HEK293T (cell line): ENCODE measurements at regions not wholly inside any gene's neighbourhood (a gene's known extent, or its start where the extent isn't known, plus 50 kb on each side); places are given as distances from the start of the nearest gene placed in this dataset.
"Not testable (repeated sequence)": the region's sequence is repeated elsewhere in the genome, so short reads cannot be mapped to it uniquely, and the experiment has no call there.

Experiments used
- CTCF ChIA-PET: fragments of 350-600 bp; formaldehyde crosslinking; extraction: SDS; loops from one replicate; lab custom pipeline; 2021; ENCODE audit warnings: antibody characterized with exemption, inconsistent platforms; lab: Yijun Ruan, JAX
- POLR2A ChIA-PET: fragments of 350-600 bp; formaldehyde crosslinking; extraction: SDS; loops from one replicate; lab custom pipeline; 2020; ENCODE audit warnings: antibody characterized with exemption, inconsistent platforms; lab: Yijun Ruan, JAX
- DNase-seq: peaks from one replicate; pipeline ENCODE4 v3.0.0; 2012; ENCODE audit warnings: mixed read lengths; ENCODE audit errors: extremely low spot score
- ARNT ChIP-seq: fragments of 450-650 bp; IDR thresholded peaks from 2 replicates; pipeline ENCODE4 v1.6.1; 2017; ENCODE audit warnings: mild to moderate bottlenecking
- BHLHE40 ChIP-seq: fragments of 450-650 bp; IDR thresholded peaks from 2 replicates; pipeline ENCODE4 v1.6.1; 2016; ENCODE audit warnings: mild to moderate bottlenecking, moderate library complexity, borderline replicate concordance
- CTBP1 ChIP-seq: fragments of 450-650 bp; IDR thresholded peaks from 2 replicates; pipeline ENCODE4 v1.6.1; 2016; ENCODE audit warnings: borderline replicate concordance
- ELF4 ChIP-seq: fragments of 450-650 bp; IDR thresholded peaks from 2 replicates; pipeline ENCODE4 v1.6.1; 2017; ENCODE audit warnings: antibody characterized with exemption
- FOXA1 ChIP-seq: fragments of 450-650 bp; IDR thresholded peaks from 2 replicates; pipeline ENCODE4 v1.6.1; 2016; ENCODE audit warnings: mild to moderate bottlenecking
- FOXK2 ChIP-seq: fragments of 450-650 bp; IDR thresholded peaks from 2 replicates; pipeline ENCODE4 v1.6.1; 2016; ENCODE audit warnings: mild to moderate bottlenecking
- FOXM1 ChIP-seq: fragments of 450-650 bp; IDR thresholded peaks from 2 replicates; pipeline ENCODE4 v1.6.1; 2017; ENCODE audit warnings: mild to moderate bottlenecking, borderline replicate concordance
- HDGF ChIP-seq: fragments of 450-650 bp; IDR thresholded peaks from 2 replicates; pipeline ENCODE4 v1.6.1; 2017; ENCODE audit warnings: antibody characterized with exemption, borderline replicate concordance
- L3MBTL2 ChIP-seq: fragments of 450-650 bp; conservative IDR thresholded peaks from 2 replicates; pipeline ENCODE4 v1.6.1; 2016; ENCODE audit warnings: mild to moderate bottlenecking
- LEF1 ChIP-seq: fragments of 450-650 bp; IDR thresholded peaks from 2 replicates; pipeline ENCODE4 v1.6.1; 2017; ENCODE audit warnings: mild to moderate bottlenecking, borderline replicate concordance
- NFRKB ChIP-seq: fragments of 450-650 bp; IDR thresholded peaks from 2 replicates; pipeline ENCODE4 v1.6.1; 2016; ENCODE audit warnings: mild to moderate bottlenecking, moderate library complexity
- SP1 ChIP-seq: fragments of 450-650 bp; IDR thresholded peaks from 2 replicates; pipeline ENCODE4 v1.6.1; 2017
- SUZ12 ChIP-seq: fragments of 450-650 bp; IDR thresholded peaks from 2 replicates; pipeline ENCODE4 v1.6.1; 2016; ENCODE audit warnings: mild to moderate bottlenecking
- TARDBP ChIP-seq: fragments of 450-650 bp; IDR thresholded peaks from 2 replicates; pipeline ENCODE4 v1.6.1; 2016
- ZNF384 ChIP-seq: fragments of 450-650 bp; IDR thresholded peaks from 2 replicates; pipeline ENCODE4 v1.6.1; 2016
- TF ChIP-seq, protein P1 (sequence below): fragments of 450-650 bp; IDR thresholded peaks from 2 replicates; pipeline ENCODE4 v1.6.1; 2016

DNA sequence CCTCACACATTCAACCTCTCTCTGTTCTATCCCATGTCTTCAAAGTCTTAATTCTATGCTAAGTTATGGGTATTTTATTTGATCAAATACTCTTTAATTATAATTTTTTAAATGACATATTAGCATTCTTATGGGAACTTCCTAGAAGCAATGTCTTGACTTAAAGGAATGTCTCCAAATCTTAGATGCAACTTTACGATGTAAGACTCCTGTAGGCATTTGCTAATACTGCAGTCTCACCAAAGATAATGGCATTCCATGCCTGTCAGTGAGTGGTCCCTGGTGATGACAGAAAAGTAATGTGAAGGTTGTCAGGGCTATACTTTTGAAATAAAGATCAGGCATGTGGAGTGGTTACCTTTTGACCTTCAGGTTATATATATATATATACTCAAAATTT, 1654.2 kb upstream of the WWC1 start:
- CTCF ChIA-PET = no interaction called here
- POLR2A ChIA-PET = no interaction called here
- no peak for TF ChIP-seq SP1
- TF ChIP-seq ZNF384 = no peak
- no peak for TF ChIP-seq ARNT
- no peak for DNase-seq

DNA sequence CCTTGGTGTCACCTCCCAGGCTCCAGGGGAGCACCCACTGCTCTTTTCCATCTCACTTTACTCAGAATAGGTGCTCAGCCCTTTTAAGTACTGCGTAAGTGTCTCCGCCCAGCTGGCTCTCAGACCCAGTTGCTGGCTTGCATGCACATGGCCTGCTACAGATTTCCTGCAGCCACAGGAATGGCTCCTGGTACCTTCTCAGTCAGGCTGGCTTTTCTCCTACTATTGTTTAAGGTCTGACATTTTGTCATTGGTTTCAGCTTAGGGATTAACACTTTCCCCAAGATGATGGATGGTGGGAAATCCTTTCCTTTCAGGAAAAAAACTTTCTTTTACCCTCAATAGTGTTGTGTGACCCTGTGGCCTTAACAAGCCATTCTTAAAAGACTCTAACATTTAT, 1652.3 kb upstream of the WWC1 start:
- POLR2A ChIA-PET = no interaction called here
- CTCF ChIA-PET = no interaction called here
- TF ChIP-seq ARNT (no peak), TARDBP (no peak), FOXA1 (no peak), NFRKB (no peak), CTBP1 (no peak), ELF4 (no peak)
- DNase-seq = no peak

DNA sequence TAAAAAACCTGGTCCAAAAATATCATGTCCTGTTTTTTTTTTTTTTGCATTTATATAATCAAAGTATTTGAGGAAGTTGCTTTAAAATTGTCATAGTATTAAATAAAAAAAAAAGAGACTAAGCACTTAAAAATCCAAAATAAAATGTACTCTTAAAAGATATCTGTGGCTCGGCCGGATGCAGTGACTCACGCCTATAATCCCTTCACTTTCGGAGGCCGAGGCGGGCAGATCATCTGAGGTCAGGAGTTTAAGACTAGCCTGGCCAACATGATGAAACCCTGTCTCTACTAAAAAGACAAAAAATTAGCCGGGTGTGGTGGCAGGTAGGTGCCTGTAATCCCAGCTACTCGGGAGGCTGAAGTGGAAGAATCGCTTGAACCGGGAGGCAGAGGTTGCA, 1651.3 kb upstream of the WWC1 start:
- DNase-seq, CTCF ChIA-PET, POLR2A ChIA-PET: not testable (repeated sequence)

DNA sequence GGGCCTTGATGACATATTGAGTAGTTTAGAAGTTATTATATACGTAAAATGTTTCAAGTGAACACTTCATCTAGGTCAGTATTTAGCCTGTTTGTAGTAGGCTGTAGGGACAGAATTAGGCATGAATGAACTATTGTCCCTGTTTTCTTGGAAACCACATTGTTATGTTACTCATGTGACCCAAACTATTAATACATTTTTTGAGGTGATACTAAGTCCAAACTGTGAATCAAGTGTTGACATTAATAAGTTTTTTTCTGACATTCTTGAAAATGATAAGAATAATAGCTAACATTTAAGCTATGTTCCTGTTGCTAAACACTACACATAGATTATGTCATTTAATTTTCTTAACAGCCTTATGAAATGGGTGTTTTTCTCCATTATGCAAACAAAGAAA, 1642.7 kb upstream of the WWC1 start:
- TF ChIP-seq BHLHE40 (no peak), CTBP1 (no peak), FOXK2 (no peak), HDGF (no peak), LEF1 (no peak)
- ChIA-PET CTCF (interaction anchor here (0.6 kb wide), 1 partner anchor 1019 kb away, joined by 4 read pairs; no protein-coding TSS in a partner anchor), POLR2A (no interaction called here)
- DNase-seq = no peak

DNA sequence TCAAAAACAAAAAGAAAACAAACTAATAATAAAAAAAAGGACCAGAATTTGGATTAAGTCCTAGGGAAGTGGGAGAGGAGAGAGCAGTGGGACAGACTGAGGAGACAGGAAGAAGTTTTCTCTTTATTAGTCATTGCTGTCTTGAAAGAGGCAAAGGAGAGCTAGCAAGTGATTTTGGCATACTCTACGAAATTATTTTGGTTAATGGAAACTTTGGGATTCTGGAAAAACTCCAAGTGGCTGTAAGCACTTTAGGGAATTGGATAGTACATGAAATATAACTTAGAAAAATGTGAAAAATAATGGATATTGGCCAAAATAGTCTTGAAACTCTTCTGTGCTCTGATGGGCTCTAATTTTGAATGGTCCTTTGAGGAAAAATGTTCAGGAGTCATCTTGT, 1641.8 kb upstream of the WWC1 start:
- ChIA-PET CTCF (no interaction called here), POLR2A (no interaction called here)
- no peak for DNase-seq
- TF ChIP-seq ZNF384 = no peak
- no peak for TF ChIP-seq FOXK2
- TF ChIP-seq HDGF = no peak

DNA sequence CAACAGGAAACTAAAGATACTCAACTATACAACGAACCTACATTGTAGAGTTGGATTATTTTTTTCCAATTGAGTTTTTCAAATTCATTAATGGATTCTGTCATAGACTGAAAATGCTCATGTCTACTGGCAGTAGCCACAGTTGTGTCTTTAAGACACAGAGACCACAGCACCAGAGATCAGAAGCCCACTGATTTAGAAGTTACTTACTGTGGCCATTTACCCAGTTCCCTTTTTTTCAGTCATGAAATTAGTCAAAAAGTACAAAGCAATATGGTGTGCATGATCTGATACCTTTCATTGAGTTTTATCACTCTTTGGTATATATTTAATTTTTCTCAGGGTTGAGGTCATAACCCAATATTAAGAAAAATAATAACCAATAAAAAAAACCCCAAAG, 1640.2 kb upstream of the WWC1 start:
- TF ChIP-seq SUZ12 (no peak), ELF4 (no peak)
- ChIA-PET POLR2A (no interaction called here), CTCF (interaction anchor here (0.6 kb wide), 1 partner anchor 440 kb away, joined by 4 read pairs; no protein-coding TSS in a partner anchor)
- no peak for DNase-seq

DNA sequence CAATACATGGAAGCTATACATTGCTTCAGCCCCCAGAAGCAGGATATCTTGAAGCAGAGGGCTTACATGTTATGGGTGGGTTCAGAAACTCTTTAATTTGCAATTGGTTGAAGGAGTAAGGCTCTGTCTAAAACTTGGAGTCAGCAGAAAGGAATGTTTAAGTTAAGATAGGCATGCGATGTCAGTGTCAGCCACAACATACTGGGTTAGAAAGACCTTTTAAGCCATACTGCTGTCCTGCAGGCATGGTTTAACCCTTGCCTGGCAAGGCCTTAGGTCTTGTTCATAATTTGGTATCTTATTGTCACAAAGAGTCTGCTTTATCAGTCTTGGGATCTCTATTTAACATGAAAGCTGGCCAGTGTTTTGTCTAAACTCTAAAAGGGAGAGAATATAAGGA, 1619.6 kb upstream of the WWC1 start:
- no peak for TF ChIP-seq BHLHE40
- TF ChIP-seq, protein P1, sequence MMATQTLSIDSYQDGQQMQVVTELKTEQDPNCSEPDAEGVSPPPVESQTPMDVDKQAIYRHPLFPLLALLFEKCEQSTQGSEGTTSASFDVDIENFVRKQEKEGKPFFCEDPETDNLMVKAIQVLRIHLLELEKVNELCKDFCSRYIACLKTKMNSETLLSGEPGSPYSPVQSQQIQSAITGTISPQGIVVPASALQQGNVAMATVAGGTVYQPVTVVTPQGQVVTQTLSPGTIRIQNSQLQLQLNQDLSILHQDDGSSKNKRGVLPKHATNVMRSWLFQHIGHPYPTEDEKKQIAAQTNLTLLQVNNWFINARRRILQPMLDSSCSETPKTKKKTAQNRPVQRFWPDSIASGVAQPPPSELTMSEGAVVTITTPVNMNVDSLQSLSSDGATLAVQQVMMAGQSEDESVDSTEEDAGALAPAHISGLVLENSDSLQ = no peak
- TF ChIP-seq L3MBTL2 = no peak
- no peak for TF ChIP-seq ELF4
- no peak for TF ChIP-seq HDGF
- no peak for TF ChIP-seq CTBP1
- TF ChIP-seq SUZ12 = no peak
- TF ChIP-seq FOXA1 = no peak
- no peak for TF ChIP-seq ZNF384
- no peak for TF ChIP-seq LEF1
- ChIA-PET POLR2A (no interaction called here), CTCF (no interaction called here)
- DNase-seq = no peak

DNA sequence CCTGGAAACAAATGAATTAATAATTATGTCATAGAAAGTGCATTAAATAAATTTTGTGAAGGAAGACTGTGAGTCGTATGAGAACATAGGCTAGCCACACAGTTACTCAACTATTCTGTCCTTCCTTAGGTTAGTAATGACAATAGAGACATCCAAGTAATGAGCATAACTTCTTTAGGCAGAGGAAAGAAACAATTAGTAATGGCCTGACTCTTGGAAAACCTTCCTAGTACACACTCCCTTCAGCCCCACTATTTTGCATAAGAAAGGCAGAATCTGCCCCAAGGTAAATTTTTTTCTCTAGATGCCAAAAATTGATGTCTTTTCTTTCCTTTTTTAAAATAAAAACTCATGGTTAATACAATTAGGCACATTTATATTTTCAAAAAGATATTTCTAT, 1619.0 kb upstream of the WWC1 start:
- ChIA-PET CTCF (no interaction called here), POLR2A (no interaction called here)
- TF ChIP-seq BHLHE40 (no peak), FOXM1 (no peak), TARDBP (no peak), ELF4 (no peak), HDGF (no peak), FOXA1 (no peak), ARNT (no peak), L3MBTL2 (no peak), SP1 (no peak)
- TF ChIP-seq, protein P1 = no peak
- DNase-seq = no peak

DNA sequence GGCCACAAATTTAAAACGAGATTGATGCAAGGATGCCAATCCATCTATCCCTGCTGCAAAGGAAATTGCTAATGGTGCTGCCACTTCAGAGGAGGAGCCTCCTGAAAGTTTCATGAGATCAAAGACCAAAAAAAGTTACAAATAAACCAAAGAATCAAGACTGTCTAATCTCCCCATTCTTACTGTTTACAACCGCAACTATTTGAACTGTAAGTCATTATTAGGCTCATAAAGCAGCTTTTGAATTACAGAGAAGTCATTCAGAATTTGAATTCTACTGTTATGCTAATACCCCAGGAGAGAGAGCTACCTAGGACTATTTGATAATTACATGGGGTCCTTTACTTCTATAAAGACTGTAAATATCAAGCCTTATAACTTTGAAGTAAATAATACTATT, 1613.6 kb upstream of the WWC1 start:
- no peak for TF ChIP-seq L3MBTL2
- TF ChIP-seq HDGF = no peak
- TF ChIP-seq, protein P1 = no peak
- TF ChIP-seq ZNF384 = no peak
- TF ChIP-seq SUZ12 = no peak
- TF ChIP-seq SP1 = no peak
- no peak for TF ChIP-seq FOXA1
- TF ChIP-seq TARDBP = no peak
- no peak for TF ChIP-seq LEF1
- TF ChIP-seq NFRKB = no peak
- no peak for TF ChIP-seq CTBP1
- no peak for TF ChIP-seq ARNT
- no peak for TF ChIP-seq ELF4
- no peak for TF ChIP-seq FOXK2
- no peak for TF ChIP-seq BHLHE40
- TF ChIP-seq FOXM1 = no peak
- DNase-seq = no peak
- ChIA-PET POLR2A (no interaction called here), CTCF (no interaction called here)
